Upper lobe of left lung (tissue), 4 donors: ENCODE measurements at regions not wholly inside any gene's neighbourhood (a gene's known extent, or its start where the extent isn't known, plus 50 kb on each side); places are given as distances from the start of the nearest gene placed in this dataset.

Experiments
- EP300 ChIP-seq, 4 donors: sonication (generic); formaldehyde crosslinking; IDR thresholded peaks; one replicate each; pipeline ENCODE4 v1.5.1; 2017; ENCODE audit warnings: antibody characterized with exemption in 4 of 4, control low read depth in 2 of 4
- POLR2A ChIP-seq, 4 donors: fragments of 450-650 bp; IDR thresholded peaks; one replicate each; pipeline ENCODE4 v1.5.1; 2016 to 2017; ENCODE audit warnings: antibody characterized with exemption in 4 of 4, mild to moderate bottlenecking in 2 of 4
- POLR2AphosphoS5 ChIP-seq, 2 donors: sonication (generic); formaldehyde crosslinking; IDR thresholded peaks; one replicate each; pipeline ENCODE4 v1.5.1; 2017; ENCODE audit warnings: antibody characterized with exemption in 2 of 2
- TF ChIP-seq, protein P1 (sequence below), 6 experiments: fragments of 450-650 bp in 4 of 6; fragments of 200-600 bp in 2 of 6; sonication (generic) in 2 of 6; IDR thresholded peaks; one replicate each; pipeline ENCODE4 v1.5.1; 2016 to 2019; ENCODE audit warnings: antibody characterized with exemption in 6 of 6

DNA sequence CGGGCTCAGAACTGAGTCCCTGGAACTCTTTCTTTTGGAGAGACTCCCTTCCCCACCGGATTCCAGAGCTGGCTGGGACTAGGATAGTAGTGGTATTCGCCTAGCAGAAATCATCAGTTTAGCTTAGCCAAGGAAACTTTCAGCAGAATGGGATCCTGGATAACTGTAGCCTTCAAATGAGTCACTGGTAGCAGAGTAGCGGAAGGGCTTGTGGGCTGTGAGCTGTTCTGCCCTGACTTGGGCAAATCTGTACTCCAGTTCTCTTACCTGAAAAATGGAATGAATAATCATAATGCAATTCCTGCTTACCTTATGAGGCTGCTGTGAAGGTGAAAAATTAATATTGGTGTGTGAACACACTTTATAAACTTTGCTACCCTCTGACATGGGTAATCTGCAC, 244.3 kb upstream of the CHD6 start:
- TF ChIP-seq POLR2AphosphoS5 (IDR thresholded peaks at IDR 0.05) (no peak), POLR2A (IDR thresholded peaks at IDR 0.05) (no peak), EP300 (IDR thresholded peaks at IDR 0.05) (no peak)
- TF ChIP-seq, protein P1, sequence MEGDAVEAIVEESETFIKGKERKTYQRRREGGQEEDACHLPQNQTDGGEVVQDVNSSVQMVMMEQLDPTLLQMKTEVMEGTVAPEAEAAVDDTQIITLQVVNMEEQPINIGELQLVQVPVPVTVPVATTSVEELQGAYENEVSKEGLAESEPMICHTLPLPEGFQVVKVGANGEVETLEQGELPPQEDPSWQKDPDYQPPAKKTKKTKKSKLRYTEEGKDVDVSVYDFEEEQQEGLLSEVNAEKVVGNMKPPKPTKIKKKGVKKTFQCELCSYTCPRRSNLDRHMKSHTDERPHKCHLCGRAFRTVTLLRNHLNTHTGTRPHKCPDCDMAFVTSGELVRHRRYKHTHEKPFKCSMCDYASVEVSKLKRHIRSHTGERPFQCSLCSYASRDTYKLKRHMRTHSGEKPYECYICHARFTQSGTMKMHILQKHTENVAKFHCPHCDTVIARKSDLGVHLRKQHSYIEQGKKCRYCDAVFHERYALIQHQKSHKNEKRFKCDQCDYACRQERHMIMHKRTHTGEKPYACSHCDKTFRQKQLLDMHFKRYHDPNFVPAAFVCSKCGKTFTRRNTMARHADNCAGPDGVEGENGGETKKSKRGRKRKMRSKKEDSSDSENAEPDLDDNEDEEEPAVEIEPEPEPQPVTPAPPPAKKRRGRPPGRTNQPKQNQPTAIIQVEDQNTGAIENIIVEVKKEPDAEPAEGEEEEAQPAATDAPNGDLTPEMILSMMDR (IDR thresholded peaks at IDR 0.05) = no peak
